CD4-positive, CD25-positive, alpha-beta regulatory T cell (primary cell): ENCODE measurements at regions not wholly inside any gene's neighbourhood (a gene's known extent, or its start where the extent isn't known, plus 50 kb on each side); places are given as distances from the start of the nearest gene placed in this dataset.

Source experiments
- ATAC-seq, 2 donors: fragments of 150-1000 bp; cut with Tn5 transposase; one replicate each; pipeline ENCODE4 v1.10.0; 2021; ENCODE audit warnings: low read depth in 2 of 2, moderate number of reproducible peaks in 2 of 2, moderate library complexity in 1 of 2
- DNase-seq, 3 donors: peaks; one replicate each; pipeline versions ENCODE4 v3.0.0 to v3.0.0-alpha.2; 2012 to 2022; ENCODE audit warnings: mixed read lengths in 1 of 3
- H3K27ac ChIP-seq: one replicate; pipeline ENCODE4 v1.7.0; 2013; ENCODE audit warnings: mild to moderate bottlenecking, low read length; ENCODE audit not compliant: insufficient read depth, poor library complexity, severe bottlenecking
- H3K27me3 ChIP-seq: one replicate; pipeline ENCODE4 v1.7.0; 2013; ENCODE audit warnings: low read length; ENCODE audit not compliant: control insufficient read depth, insufficient read depth
- H3K36me3 ChIP-seq: one replicate; pipeline ENCODE4 v1.7.0; 2013; ENCODE audit warnings: mild to moderate bottlenecking, low read length, moderate library complexity; ENCODE audit not compliant: control insufficient read depth, insufficient read depth
- H3K4me1 ChIP-seq: 2 replicates; pipeline ENCODE4 v1.7.0; 2013; ENCODE audit warnings: mild to moderate bottlenecking, low read length; ENCODE audit not compliant: insufficient read depth, control insufficient read depth, poor library complexity, severe bottlenecking
- H3K4me3 ChIP-seq: one replicate; pipeline ENCODE4 v1.7.0; 2013; ENCODE audit warnings: low read depth, mild to moderate bottlenecking, low read length, moderate library complexity
- H3K9me3 ChIP-seq, 2 experiments: 1 replicate in 1 of 2; 2 replicates in 1 of 2; pipeline ENCODE4 v1.7.0; 2013; ENCODE audit warnings: low read length in 2 of 2, mild to moderate bottlenecking in 1 of 2, moderate library complexity in 1 of 2; ENCODE audit not compliant: control insufficient read depth in 2 of 2
- H3K27ac Mint-ChIP-seq, 3 donors: one replicate each; pipeline ENCODE4 v1.8.0; 2020 to 2022; ENCODE audit warnings: mild to moderate bottlenecking in 3 of 3, mixed read lengths in 3 of 3, moderate library complexity in 2 of 3
- H3K27me3 Mint-ChIP-seq: one replicate; pipeline ENCODE4 v1.8.0; 2022; ENCODE audit warnings: mild to moderate bottlenecking, mixed read lengths
- H3K36me3 Mint-ChIP-seq: one replicate; pipeline ENCODE4 v1.8.0; 2020; ENCODE audit warnings: mixed read lengths
- H3K4me1 Mint-ChIP-seq, 4 donors: one replicate each; pipeline ENCODE4 v1.8.0; 2020 to 2022; ENCODE audit warnings: mixed read lengths in 4 of 4, mild to moderate bottlenecking in 1 of 4
- H3K4me3 Mint-ChIP-seq, 4 donors: one replicate each; pipeline ENCODE4 v1.8.0; 2020 to 2022; ENCODE audit warnings: mild to moderate bottlenecking in 4 of 4, mixed read lengths in 4 of 4, moderate library complexity in 3 of 4
- H3K9me3 Mint-ChIP-seq, 7 donors: one replicate each; pipeline ENCODE4 v1.8.0; 2020 to 2022; ENCODE audit warnings: mixed read lengths in 7 of 7, mild to moderate bottlenecking in 3 of 7, moderate library complexity in 2 of 7

DNA sequence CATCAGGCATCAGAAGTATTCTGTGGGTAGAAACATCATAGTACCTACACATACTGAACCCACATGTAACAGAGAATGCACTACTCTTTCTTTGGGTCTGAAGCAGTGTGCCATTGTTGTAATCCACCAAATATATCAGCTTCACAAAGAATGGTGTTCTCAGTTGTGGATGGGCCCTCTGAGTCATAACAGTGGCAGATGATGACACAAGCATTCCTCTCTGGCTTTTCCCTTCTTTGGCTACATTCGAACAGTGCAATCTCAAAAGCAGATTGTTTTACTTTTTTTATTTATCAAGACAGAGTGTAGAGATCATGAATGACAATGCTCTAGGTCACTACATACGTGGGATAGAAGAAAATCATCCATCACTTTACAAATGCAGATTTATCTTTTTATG lies 247.2 kb upstream of the EPHA5 start:
- Mint-ChIP-seq H3K27me3 (no peaks in the 10 kb centered on the region), H3K4me3 (no peak overlapping the region), H3K27ac (no peak overlapping the region), H3K36me3 (no peaks in the 10 kb centered on the region), H3K4me1 (no peaks in the 10 kb centered on the region), H3K9me3 (peaks cover under 1 to 32% (median 4%) of the 10 kb centered on the region in 7 donors)
- H3K36me3 ChIP-seq, result no peaks in the 10 kb centered on the region
- H3K4me3 ChIP-seq, result no peak overlapping the region
- H3K27ac ChIP-seq, result no peak overlapping the region
- peaks cover 2 to 10% of the 10 kb centered on the region in 2 experiments for H3K9me3 ChIP-seq
- ATAC-seq, result no peak
- no peak for DNase-seq
- H3K27me3 ChIP-seq, result no peaks in the 10 kb centered on the region
- no peaks in the 10 kb centered on the region for H3K4me1 ChIP-seq

DNA sequence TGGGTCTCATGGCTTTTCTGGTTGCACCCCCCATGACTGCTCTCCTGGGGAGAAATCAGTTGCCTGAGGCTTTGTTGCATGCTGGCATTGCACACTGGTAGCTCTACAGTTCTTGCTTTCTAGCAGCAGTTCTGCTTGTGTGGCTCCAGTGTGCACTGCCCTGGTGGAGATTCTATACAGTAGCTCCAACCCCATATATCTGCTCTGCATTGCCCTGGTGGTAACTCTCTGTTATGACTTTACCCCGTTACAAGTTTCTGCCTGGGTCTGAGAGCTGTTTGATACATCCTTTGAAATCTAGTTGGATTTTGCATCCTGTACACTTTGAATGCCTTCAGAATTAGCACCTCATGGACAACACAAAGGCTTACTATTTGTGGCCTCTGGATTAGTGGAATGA lies 241.4 kb upstream of the EPHA5 start:
- Histone ChIP-seq H3K4me3 (no peak overlapping the region), H3K9me3 (peaks cover 0 to 5% of the 10 kb centered on the region in 2 experiments), H3K4me1 (no peaks in the 10 kb centered on the region), H3K27ac (no peak overlapping the region), H3K36me3 (no peaks in the 10 kb centered on the region), H3K27me3 (no peaks in the 10 kb centered on the region)
- DNase-seq, result no peak
- H3K4me1 Mint-ChIP-seq, result no peaks in the 10 kb centered on the region
- H3K27ac Mint-ChIP-seq, result no peak overlapping the region
- no peak overlapping the region for H3K4me3 Mint-ChIP-seq
- ATAC-seq, result no peak
- H3K27me3 Mint-ChIP-seq, result no peaks in the 10 kb centered on the region
- H3K36me3 Mint-ChIP-seq, result no peaks in the 10 kb centered on the region
- peaks cover 0 to 15% (median 4%) of the 10 kb centered on the region in 7 donors for H3K9me3 Mint-ChIP-seq

- Mint-ChIP-seq H3K9me3 (peaks cover 4 to 25% (median 9%) of the 10 kb centered on the region in 7 donors), H3K4me3 (no peak overlapping the region), H3K27me3 (no peaks in the 10 kb centered on the region), H3K36me3 (no peaks in the 10 kb centered on the region), H3K27ac (no peak overlapping the region), H3K4me1 (no peaks in the 10 kb centered on the region)
- DNase-seq (no peak), ATAC-seq (no peak)
- Histone ChIP-seq H3K27me3 (no peaks in the 10 kb centered on the region), H3K9me3 (peaks cover 0 to 2% of the 10 kb centered on the region in 2 experiments), H3K4me1 (no peaks in the 10 kb centered on the region), H3K36me3 (no peaks in the 10 kb centered on the region), H3K27ac (no peak overlapping the region), H3K4me3 (no peak overlapping the region)
These were observed 223.9 kb upstream of the EPHA5 start for GRCh38 chr4:65893957-65894755.

- Histone ChIP-seq H3K27me3 (no peaks in the 10 kb centered on the region), H3K4me1 (no peaks in the 10 kb centered on the region), H3K9me3 (peaks cover 0 to 2% of the 10 kb centered on the region in 2 experiments), H3K4me3 (no peak overlapping the region), H3K36me3 (no peaks in the 10 kb centered on the region), H3K27ac (no peak overlapping the region)
- Mint-ChIP-seq H3K9me3 (peaks cover 2 to 16% (median 6%) of the 10 kb centered on the region in 7 donors), H3K4me3 (no peak overlapping the region), H3K27me3 (no peaks in the 10 kb centered on the region), H3K27ac (no peak overlapping the region), H3K4me1 (no peaks in the 10 kb centered on the region), H3K36me3 (no peaks in the 10 kb centered on the region)
- ATAC-seq (no peak), DNase-seq (no peak)
These were observed 223.0 kb upstream of the EPHA5 start for GRCh38 chr4:65893271-65893670.

GRCh38 chr4:65880594-65880993 lies 210.3 kb upstream of the EPHA5 start:
- no peaks in the 10 kb centered on the region for H3K4me1 Mint-ChIP-seq
- peaks cover 0 to 15% (median 2%) of the 10 kb centered on the region in 7 donors for H3K9me3 Mint-ChIP-seq
- H3K27me3 Mint-ChIP-seq, result no peaks in the 10 kb centered on the region
- no peak overlapping the region for H3K4me3 ChIP-seq
- H3K36me3 Mint-ChIP-seq, result no peaks in the 10 kb centered on the region
- H3K36me3 ChIP-seq, result no peaks in the 10 kb centered on the region
- ATAC-seq, result no peak
- H3K4me3 Mint-ChIP-seq, result no peak overlapping the region
- no peak for DNase-seq
- no peak overlapping the region for H3K27ac Mint-ChIP-seq
- no peak overlapping the region for H3K27ac ChIP-seq
- no peaks in the 10 kb centered on the region for H3K4me1 ChIP-seq
- H3K9me3 ChIP-seq, result peaks cover 0 to 3% of the 10 kb centered on the region in 2 experiments
- H3K27me3 ChIP-seq, result no peaks in the 10 kb centered on the region

- no peak overlapping the region for H3K4me3 Mint-ChIP-seq
- no peaks in the 10 kb centered on the region for H3K27me3 Mint-ChIP-seq
- H3K9me3 Mint-ChIP-seq, result peaks cover 0 to 19% (median 4%) of the 10 kb centered on the region in 7 donors
- H3K36me3 ChIP-seq, result no peaks in the 10 kb centered on the region
- no peaks in the 10 kb centered on the region for H3K36me3 Mint-ChIP-seq
- no peak overlapping the region for H3K4me3 ChIP-seq
- no peak for ATAC-seq
- H3K4me1 Mint-ChIP-seq, result no peaks in the 10 kb centered on the region
- H3K9me3 ChIP-seq, result no peaks in the 10 kb centered on the region
- H3K27me3 ChIP-seq, result no peaks in the 10 kb centered on the region
- H3K27ac Mint-ChIP-seq, result no peak overlapping the region
- DNase-seq, result no peak
- no peaks in the 10 kb centered on the region for H3K4me1 ChIP-seq
- no peak overlapping the region for H3K27ac ChIP-seq
These were observed 198.0 kb upstream of the EPHA5 start for GRCh38 chr4:65868096-65868824.

DNA sequence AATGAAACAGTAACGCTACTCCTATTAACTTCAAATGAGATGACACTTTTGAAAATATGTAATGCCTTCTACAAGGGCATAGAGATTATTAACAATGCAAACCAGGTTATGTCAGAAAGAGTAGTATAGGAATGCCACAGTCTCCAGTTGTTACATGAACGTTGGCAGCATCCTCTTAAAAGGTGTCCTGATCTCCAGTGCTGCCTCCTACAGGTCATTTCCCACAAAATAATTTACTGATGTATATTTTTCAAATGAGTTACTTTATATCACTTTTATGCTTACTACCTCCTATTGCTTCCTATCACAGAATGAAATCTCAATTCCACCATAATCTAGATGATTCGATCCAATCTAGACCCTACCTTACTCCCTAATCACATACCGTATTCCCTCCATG lies 195.2 kb upstream of the EPHA5 start:
- H3K4me1 ChIP-seq, result no peaks in the 10 kb centered on the region
- no peaks in the 10 kb centered on the region for H3K36me3 ChIP-seq
- H3K4me1 Mint-ChIP-seq, result no peaks in the 10 kb centered on the region
- no peaks in the 10 kb centered on the region for H3K9me3 ChIP-seq
- ATAC-seq (no peak), DNase-seq (no peak)
- H3K4me3 ChIP-seq, result no peak overlapping the region
- H3K27ac Mint-ChIP-seq, result no peak overlapping the region
- H3K27ac ChIP-seq, result no peak overlapping the region
- H3K27me3 Mint-ChIP-seq, result no peaks in the 10 kb centered on the region
- H3K27me3 ChIP-seq, result no peaks in the 10 kb centered on the region
- no peak overlapping the region for H3K4me3 Mint-ChIP-seq
- H3K36me3 Mint-ChIP-seq, result no peaks in the 10 kb centered on the region
- H3K9me3 Mint-ChIP-seq, result peaks cover 0 to 15% (median 5%) of the 10 kb centered on the region in 7 donors
